SK-N-MC (cell line): ENCODE measurements at regions not wholly inside any gene's neighbourhood (a gene's known extent, or its start where the extent isn't known, plus 50 kb on each side); places are given as distances from the start of the nearest gene placed in this dataset.

ENCODE experiments used
- DNase-seq: peaks from one replicate; pipeline ENCODE4 v3.0.0-alpha.2; 2011; ENCODE audit warnings: low read depth, low spot score
- H3K27ac ChIP-seq: fragments of 200-600 bp; sonication (generic); 2 replicates; pipeline ENCODE4 v1.5.1; 2016; ENCODE audit warnings: mixed run types
- H3K36me3 ChIP-seq: fragments of 200-600 bp; sonication (generic); 2 replicates; pipeline ENCODE4 v1.6.1; 2017; ENCODE audit warnings: antibody characterized with exemption, low read length, mixed read lengths; ENCODE audit not compliant: insufficient read depth
- H3K4me3 ChIP-seq: fragments of 200-600 bp; sonication (generic); 2 replicates; pipeline ENCODE4 v1.5.1; 2016
- H3K9ac ChIP-seq: fragments of 200-600 bp; sonication (generic); 2 replicates; pipeline ENCODE4 v1.8.0; 2017; ENCODE audit warnings: mixed run types, mixed read lengths; ENCODE audit not compliant: insufficient read length
- H3K9me3 ChIP-seq: fragments of 200-600 bp; sonication (generic); 2 replicates; pipeline ENCODE4 v1.6.1; 2017; ENCODE audit warnings: low read depth, mild to moderate bottlenecking, antibody characterized with exemption, low read length, moderate library complexity, mixed read lengths
- EZH2 ChIP-seq: fragments of 200-600 bp; sonication (generic); IDR thresholded peaks from one replicate; pipeline ENCODE4 v1.6.1; 2017; ENCODE audit warnings: antibody characterized with exemption
- FOXP2 ChIP-seq: optimal IDR thresholded peaks from 2 replicates; pipeline ENCODE3; 2011; ENCODE audit warnings: mild to moderate bottlenecking, moderate library complexity; ENCODE audit not compliant: insufficient read depth; ENCODE audit errors: extremely low read length, control extremely low read depth
- POLR2AphosphoS5 ChIP-seq: IDR thresholded peaks from 2 replicates; pipeline ENCODE4 v1.6.1; 2012; ENCODE audit warnings: mild to moderate bottlenecking, low read depth, low read length, borderline replicate concordance

- H3K36me3 ChIP-seq: no peaks in the 10 kb centered on the region
- peak overlapping the region; percentile 9 for H3K9ac ChIP-seq
- no peaks in the 10 kb centered on the region for H3K9me3 ChIP-seq
- peak overlapping the region; percentile 80 for H3K27ac ChIP-seq
- peak overlapping the region; percentile 48 for H3K4me3 ChIP-seq
- DNase-seq: no peak
- no peak for TF ChIP-seq POLR2AphosphoS5
- no peak for TF ChIP-seq EZH2
- no peak for TF ChIP-seq FOXP2
These were observed 56.4 kb downstream of the NEUROD6 start for GRCh38 chr7:31284106-31284505.

GRCh38 chr7:31271641-31272405 lies 68.7 kb downstream of the NEUROD6 start:
- DNase-seq: no peak
- no peaks in the 10 kb centered on the region for H3K36me3 ChIP-seq
- TF ChIP-seq POLR2AphosphoS5 (no peak), FOXP2 (no peak), EZH2 (no peak)
- no peak overlapping the region for H3K27ac ChIP-seq
- no peak overlapping the region for H3K9ac ChIP-seq
- H3K4me3 ChIP-seq: no peak overlapping the region
- H3K9me3 ChIP-seq: no peaks in the 10 kb centered on the region

- Histone ChIP-seq H3K27ac (peak overlapping the region; percentile 10; the same call in 1 of the 2 replicates), H3K9me3 (no peaks in the 10 kb centered on the region), H3K4me3 (no peak overlapping the region), H3K9ac (no peak overlapping the region), H3K36me3 (no peaks in the 10 kb centered on the region)
- DNase-seq: no peak
- TF ChIP-seq POLR2AphosphoS5: no peak
- TF ChIP-seq EZH2: no peak
- TF ChIP-seq FOXP2: no peak
These were observed 73.0 kb downstream of the NEUROD6 start for GRCh38 chr7:31267486-31267885.

- no peak for TF ChIP-seq EZH2
These were observed 77.2 kb downstream of the NEUROD6 start for GRCh38 chr7:31263338-31263737.

GRCh38 chr7:31261341-31261740 lies 79.2 kb downstream of the NEUROD6 start:
- H3K4me3 ChIP-seq: peak overlapping the region; percentile 37; the same call in 1 of the 2 replicates
- TF ChIP-seq EZH2 (no peak), POLR2AphosphoS5 (no peak), FOXP2 (no peak)
- H3K9ac ChIP-seq: no peak overlapping the region
- H3K27ac ChIP-seq: peak overlapping the region; percentile 46
- H3K36me3 ChIP-seq: no peaks in the 10 kb centered on the region
- DNase-seq: no peak
- no peaks in the 10 kb centered on the region for H3K9me3 ChIP-seq

More at GRCh38 chr7:31263338-31263737, 77.2 kb downstream of the NEUROD6 start:
- DNase-seq: no peak
- Histone ChIP-seq H3K36me3 (no peaks in the 10 kb centered on the region), H3K9ac (no peak overlapping the region), H3K9me3 (no peaks in the 10 kb centered on the region), H3K27ac (no peak overlapping the region), H3K4me3 (no peak overlapping the region)

GRCh38 chr7:31260851-31261250 lies 79.7 kb downstream of the NEUROD6 start:
- DNase-seq: no peak

GRCh38 chr7:31258391-31258790 lies 82.1 kb downstream of the NEUROD6 start:
- Histone ChIP-seq H3K4me3 (no peak overlapping the region), H3K9me3 (no peaks in the 10 kb centered on the region), H3K9ac (no peak overlapping the region), H3K36me3 (no peaks in the 10 kb centered on the region), H3K27ac (peak overlapping the region; percentile 3; the same call in 1 of the 2 replicates)
- TF ChIP-seq EZH2 (no peak), FOXP2 (no peak), POLR2AphosphoS5 (no peak; the same call in 1 of the 2 replicates)
- DNase-seq: no peak

More at GRCh38 chr7:31260851-31261250, 79.7 kb downstream of the NEUROD6 start:
- H3K36me3 ChIP-seq: no peaks in the 10 kb centered on the region
- H3K9ac ChIP-seq: no peak overlapping the region
- no peak overlapping the region for H3K27ac ChIP-seq
- no peak overlapping the region for H3K4me3 ChIP-seq
- H3K9me3 ChIP-seq: no peaks in the 10 kb centered on the region
- TF ChIP-seq EZH2 (no peak), POLR2AphosphoS5 (no peak), FOXP2 (no peak)

GRCh38 chr7:31256506-31256905 lies 84.0 kb downstream of the NEUROD6 start:
- no peaks in the 10 kb centered on the region for H3K36me3 ChIP-seq
- no peak for DNase-seq
- no peak overlapping the region for H3K9ac ChIP-seq
- no peaks in the 10 kb centered on the region for H3K9me3 ChIP-seq
- no peak overlapping the region for H3K4me3 ChIP-seq
- no peak overlapping the region for H3K27ac ChIP-seq
- TF ChIP-seq EZH2 (no peak), POLR2AphosphoS5 (no peak), FOXP2 (no peak)

- no peak overlapping the region for H3K4me3 ChIP-seq
- no peak for DNase-seq
- no peak overlapping the region for H3K9ac ChIP-seq
- no peak overlapping the region for H3K27ac ChIP-seq
- TF ChIP-seq FOXP2 (no peak), POLR2AphosphoS5 (no peak), EZH2 (no peak)
- H3K36me3 ChIP-seq: no peaks in the 10 kb centered on the region
- no peaks in the 10 kb centered on the region for H3K9me3 ChIP-seq
These were observed 85.6 kb downstream of the NEUROD6 start for GRCh38 chr7:31254926-31255325.
